SIG-M5 treated with dmso at 0.1 percent for 504 hours (cell line): ENCODE measurements at regions not wholly inside any gene's neighbourhood (a gene's known extent, or its start where the extent isn't known, plus 50 kb on each side); places are given as distances from the start of the nearest gene placed in this dataset.

Experiments
- DNase-seq: peaks from one replicate; lab custom pipeline; 2025; ENCODE audit not compliant: unreplicated experiment; lab: John Stamatoyannopoulos, UW

GRCh38 chr2:71277536-71278103 is 50.7 kb upstream of the PAIP2B start:
- DNase-seq, result peak; percentile 74

- DNase-seq, result no peak
Measured at GRCh38 chr2:71277147-71277475, 50.2 kb upstream of the PAIP2B start.

- DNase-seq, result peak; percentile 80
Measured at GRCh38 chr2:71276311-71277146, 49.6 kb upstream of the PAIP2B start.
